Kidney (tissue), 13 donors: ENCODE measurements at regions not wholly inside any gene's neighbourhood (a gene's known extent, or its start where the extent isn't known, plus 50 kb on each side); places are given as distances from the start of the nearest gene placed in this dataset.

ENCODE experiments used
- DNase-seq, 5 donors: peaks; one replicate each; pipeline ENCODE4 v3.0.0-alpha.2; 2013 to 2020
- FAIRE-seq: peaks from 2 replicates; lab custom pipeline; 2012; peaks lifted over from hg19 to GRCh38; lab: Jason Lieb, UNC
- H3K27ac ChIP-seq, 2 donors: one replicate each; pipeline ENCODE4 v1.7.0; 2013; ENCODE audit warnings: low read depth in 2 of 2, low read length in 2 of 2, inconsistent platforms in 1 of 2
- H3K27me3 ChIP-seq: one replicate; pipeline ENCODE4 v1.7.1; 2013; ENCODE audit warnings: low read length, inconsistent platforms; ENCODE audit not compliant: control insufficient read depth, insufficient read depth
- H3K36me3 ChIP-seq, 3 donors: one replicate each; pipeline versions ENCODE4 v1.7.0 to v1.7.1; 2013; ENCODE audit warnings: low read length in 3 of 3, control low read depth in 1 of 3, inconsistent platforms in 1 of 3; ENCODE audit not compliant: insufficient read depth in 3 of 3, control insufficient read depth in 2 of 3
- H3K4me1 ChIP-seq, 3 donors: one replicate each; pipeline versions ENCODE4 v1.7.0 to v1.7.1; 2013; ENCODE audit warnings: low read length in 3 of 3, inconsistent platforms in 1 of 3, low read depth in 1 of 3; ENCODE audit not compliant: control insufficient read depth in 2 of 3, insufficient read depth in 2 of 3
- H3K4me3 ChIP-seq, 3 donors: one replicate each; pipeline versions ENCODE4 v1.7.0 to v1.8.1; 2013; ENCODE audit warnings: low read length in 3 of 3, control low read depth in 1 of 3, inconsistent platforms in 1 of 3
- H3K9ac ChIP-seq, 3 donors: one replicate each; pipeline versions ENCODE4 v1.7.0 to v1.7.1; 2013; ENCODE audit warnings: low read length in 3 of 3, control low read depth in 1 of 3, inconsistent platforms in 1 of 3
- H3K9me3 ChIP-seq, 3 donors: one replicate each; pipeline versions ENCODE4 v1.7.0 to v1.7.1; 2013; ENCODE audit warnings: low read length in 3 of 3, control low read depth in 1 of 3, inconsistent platforms in 1 of 3; ENCODE audit not compliant: control insufficient read depth in 2 of 3, insufficient read depth in 1 of 3
- CTCF ChIP-seq: IDR thresholded peaks from 3 replicates; pipeline ENCODE4 v1.5.1; 2012; ENCODE audit warnings: mild to moderate bottlenecking, moderate library complexity, borderline replicate concordance; ENCODE audit not compliant: insufficient read depth; ENCODE audit errors: extremely low read depth
- intact Hi-C: fragments of 100-400 bp; cut with DNase I; formaldehyde crosslinking; loops from one replicate; pipeline ENCODE4 v1.11.1; 2022
- donor health status: control.
- donor health status: control.
- donor health status: control.
- donor health status: control.
- donor health status: control.
- donor health status: DM: yes; HTN: yes; CAD: no.
- donor health status: Normal renal cell carcinoma (clear cell type).

GRCh38 chr11:69908511-69909220 is 89.5 kb upstream of the FGF3 start:
- DNase-seq (peak in 1 of 5 donors; percentile 29), FAIRE-seq (no peak)
- Histone ChIP-seq H3K27me3 (no peaks in the 10 kb centered on the region), H3K36me3 (no peaks in the 10 kb centered on the region), H3K27ac (no peak overlapping the region), H3K9me3 (no peaks in the 10 kb centered on the region), H3K4me3 (no peak overlapping the region), H3K9ac (no peak overlapping the region), H3K4me1 (no peaks in the 10 kb centered on the region)
- intact Hi-C loops = no loop called here
- no peak for TF ChIP-seq CTCF

- intact Hi-C loops = no loop called here
- no peak overlapping the region for H3K9ac ChIP-seq
- FAIRE-seq (no peak), DNase-seq (peak in 3 of 5 donors; percentile 46 to 66 (median 54))
- peak; percentile 41 for TF ChIP-seq CTCF
- no peak overlapping the region for H3K4me3 ChIP-seq
- H3K27ac ChIP-seq = no peak overlapping the region
- H3K4me1 ChIP-seq = peaks cover 0 to under 1% (median 0%) of the 10 kb centered on the region in 3 donors
- no peaks in the 10 kb centered on the region for H3K27me3 ChIP-seq
- no peaks in the 10 kb centered on the region for H3K36me3 ChIP-seq
- H3K9me3 ChIP-seq = no peaks in the 10 kb centered on the region
Measured at GRCh38 chr11:69909561-69910518, 90.6 kb upstream of the FGF3 start.

GRCh38 chr11:69910519-69911309 is 91.5 kb upstream of the FGF3 start:
- peak in 2 of 5 donors; percentile 30 to 42 for DNase-seq
- FAIRE-seq = no peak
- H3K9ac ChIP-seq = no peak overlapping the region
- H3K4me1 ChIP-seq = peaks cover 0 to 8% (median 0%) of the 10 kb centered on the region in 3 donors
- H3K9me3 ChIP-seq = no peaks in the 10 kb centered on the region
- H3K36me3 ChIP-seq = no peaks in the 10 kb centered on the region
- intact Hi-C loops = no loop called here
- H3K27ac ChIP-seq = no peak overlapping the region
- no peak overlapping the region for H3K4me3 ChIP-seq
- no peak for TF ChIP-seq CTCF
- no peaks in the 10 kb centered on the region for H3K27me3 ChIP-seq
